ENCODE measurements at regions not wholly inside any gene's neighbourhood (a gene's known extent, or its start where the extent isn't known, plus 50 kb on each side); places are given as distances from the start of the nearest gene placed in this dataset.

- TF ChIP-seq, protein P1, sequence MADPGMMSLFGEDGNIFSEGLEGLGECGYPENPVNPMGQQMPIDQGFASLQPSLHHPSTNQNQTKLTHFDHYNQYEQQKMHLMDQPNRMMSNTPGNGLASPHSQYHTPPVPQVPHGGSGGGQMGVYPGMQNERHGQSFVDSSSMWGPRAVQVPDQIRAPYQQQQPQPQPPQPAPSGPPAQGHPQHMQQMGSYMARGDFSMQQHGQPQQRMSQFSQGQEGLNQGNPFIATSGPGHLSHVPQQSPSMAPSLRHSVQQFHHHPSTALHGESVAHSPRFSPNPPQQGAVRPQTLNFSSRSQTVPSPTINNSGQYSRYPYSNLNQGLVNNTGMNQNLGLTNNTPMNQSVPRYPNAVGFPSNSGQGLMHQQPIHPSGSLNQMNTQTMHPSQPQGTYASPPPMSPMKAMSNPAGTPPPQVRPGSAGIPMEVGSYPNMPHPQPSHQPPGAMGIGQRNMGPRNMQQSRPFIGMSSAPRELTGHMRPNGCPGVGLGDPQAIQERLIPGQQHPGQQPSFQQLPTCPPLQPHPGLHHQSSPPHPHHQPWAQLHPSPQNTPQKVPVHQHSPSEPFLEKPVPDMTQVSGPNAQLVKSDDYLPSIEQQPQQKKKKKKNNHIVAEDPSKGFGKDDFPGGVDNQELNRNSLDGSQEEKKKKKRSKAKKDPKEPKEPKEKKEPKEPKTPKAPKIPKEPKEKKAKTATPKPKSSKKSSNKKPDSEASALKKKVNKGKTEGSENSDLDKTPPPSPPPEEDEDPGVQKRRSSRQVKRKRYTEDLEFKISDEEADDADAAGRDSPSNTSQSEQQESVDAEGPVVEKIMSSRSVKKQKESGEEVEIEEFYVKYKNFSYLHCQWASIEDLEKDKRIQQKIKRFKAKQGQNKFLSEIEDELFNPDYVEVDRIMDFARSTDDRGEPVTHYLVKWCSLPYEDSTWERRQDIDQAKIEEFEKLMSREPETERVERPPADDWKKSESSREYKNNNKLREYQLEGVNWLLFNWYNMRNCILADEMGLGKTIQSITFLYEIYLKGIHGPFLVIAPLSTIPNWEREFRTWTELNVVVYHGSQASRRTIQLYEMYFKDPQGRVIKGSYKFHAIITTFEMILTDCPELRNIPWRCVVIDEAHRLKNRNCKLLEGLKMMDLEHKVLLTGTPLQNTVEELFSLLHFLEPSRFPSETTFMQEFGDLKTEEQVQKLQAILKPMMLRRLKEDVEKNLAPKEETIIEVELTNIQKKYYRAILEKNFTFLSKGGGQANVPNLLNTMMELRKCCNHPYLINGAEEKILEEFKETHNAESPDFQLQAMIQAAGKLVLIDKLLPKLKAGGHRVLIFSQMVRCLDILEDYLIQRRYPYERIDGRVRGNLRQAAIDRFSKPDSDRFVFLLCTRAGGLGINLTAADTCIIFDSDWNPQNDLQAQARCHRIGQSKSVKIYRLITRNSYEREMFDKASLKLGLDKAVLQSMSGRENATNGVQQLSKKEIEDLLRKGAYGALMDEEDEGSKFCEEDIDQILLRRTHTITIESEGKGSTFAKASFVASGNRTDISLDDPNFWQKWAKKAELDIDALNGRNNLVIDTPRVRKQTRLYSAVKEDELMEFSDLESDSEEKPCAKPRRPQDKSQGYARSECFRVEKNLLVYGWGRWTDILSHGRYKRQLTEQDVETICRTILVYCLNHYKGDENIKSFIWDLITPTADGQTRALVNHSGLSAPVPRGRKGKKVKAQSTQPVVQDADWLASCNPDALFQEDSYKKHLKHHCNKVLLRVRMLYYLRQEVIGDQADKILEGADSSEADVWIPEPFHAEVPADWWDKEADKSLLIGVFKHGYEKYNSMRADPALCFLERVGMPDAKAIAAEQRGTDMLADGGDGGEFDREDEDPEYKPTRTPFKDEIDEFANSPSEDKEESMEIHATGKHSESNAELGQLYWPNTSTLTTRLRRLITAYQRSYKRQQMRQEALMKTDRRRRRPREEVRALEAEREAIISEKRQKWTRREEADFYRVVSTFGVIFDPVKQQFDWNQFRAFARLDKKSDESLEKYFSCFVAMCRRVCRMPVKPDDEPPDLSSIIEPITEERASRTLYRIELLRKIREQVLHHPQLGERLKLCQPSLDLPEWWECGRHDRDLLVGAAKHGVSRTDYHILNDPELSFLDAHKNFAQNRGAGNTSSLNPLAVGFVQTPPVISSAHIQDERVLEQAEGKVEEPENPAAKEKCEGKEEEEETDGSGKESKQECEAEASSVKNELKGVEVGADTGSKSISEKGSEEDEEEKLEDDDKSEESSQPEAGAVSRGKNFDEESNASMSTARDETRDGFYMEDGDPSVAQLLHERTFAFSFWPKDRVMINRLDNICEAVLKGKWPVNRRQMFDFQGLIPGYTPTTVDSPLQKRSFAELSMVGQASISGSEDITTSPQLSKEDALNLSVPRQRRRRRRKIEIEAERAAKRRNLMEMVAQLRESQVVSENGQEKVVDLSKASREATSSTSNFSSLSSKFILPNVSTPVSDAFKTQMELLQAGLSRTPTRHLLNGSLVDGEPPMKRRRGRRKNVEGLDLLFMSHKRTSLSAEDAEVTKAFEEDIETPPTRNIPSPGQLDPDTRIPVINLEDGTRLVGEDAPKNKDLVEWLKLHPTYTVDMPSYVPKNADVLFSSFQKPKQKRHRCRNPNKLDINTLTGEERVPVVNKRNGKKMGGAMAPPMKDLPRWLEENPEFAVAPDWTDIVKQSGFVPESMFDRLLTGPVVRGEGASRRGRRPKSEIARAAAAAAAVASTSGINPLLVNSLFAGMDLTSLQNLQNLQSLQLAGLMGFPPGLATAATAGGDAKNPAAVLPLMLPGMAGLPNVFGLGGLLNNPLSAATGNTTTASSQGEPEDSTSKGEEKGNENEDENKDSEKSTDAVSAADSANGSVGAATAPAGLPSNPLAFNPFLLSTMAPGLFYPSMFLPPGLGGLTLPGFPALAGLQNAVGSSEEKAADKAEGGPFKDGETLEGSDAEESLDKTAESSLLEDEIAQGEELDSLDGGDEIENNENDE (IDR thresholded peaks at IDR 0.05; ENCODE audit: insufficient replicate concordance, low read length) = no peak
- TF ChIP-seq KDM4A (IDR thresholded peaks at IDR 0.05; ENCODE audit: low read depth, low read length, severe bottlenecking) (no peak), HDAC6 (IDR thresholded peaks at IDR 0.05; ENCODE audit: low read depth, low read length) (no peak), SIRT6 (IDR thresholded peaks at IDR 0.05; ENCODE audit: low read length) (no peak), CEBPB (IDR thresholded peaks at IDR 0.05; ENCODE audit: low read depth, low read length) (no peak), ZNF274 (IDR thresholded peaks at IDR 0.05; ENCODE audit: borderline replicate concordance, extremely low read depth, low read length) (no peak), RXRA (IDR thresholded peaks at IDR 0.05; ENCODE audit: insufficient read depth, low read depth, low read length) (no peak), NRF1 (IDR thresholded peaks at IDR 0.05; ENCODE audit: low read depth, low read length) (no peak), POLR2A (IDR thresholded peaks at IDR 0.05; ENCODE audit: control extremely low read depth in 1 of 2, low read depth in 2 of 2, low read length in 2 of 2) (no peak), FOSL1 (IDR thresholded peaks at IDR 0.05; ENCODE audit: insufficient read depth, low read depth, low read length) (no peak), PHF8 (conservative IDR thresholded peaks at IDR 0.05; ENCODE audit: low read depth, low read length) (no peak)
Observed at GRCh38 chr5:174300118-174300940, 254.8 kb downstream of the NSG2 start (continued).
